WTC11 (cell line): ENCODE measurements at regions not wholly inside any gene's neighbourhood (a gene's known extent, or its start where the extent isn't known, plus 50 kb on each side); places are given as distances from the start of the nearest gene placed in this dataset.

ENCODE experiments used
- ATAC-seq: fragments of 200-7000 bp; cut with Tn5 transposase; 2 replicates; pipeline ENCODE4 v1.10.0; 2021; ENCODE audit warnings: mild to moderate bottlenecking, moderate library complexity
- CTCF ChIA-PET: fragments of 300-600 bp; sonication (Branson Sonifier 250); formaldehyde crosslinking; loops from one replicate; lab custom pipeline; 2021; ENCODE audit warnings: antibody characterized with exemption; lab: Charles Lee
- POLR2A ChIA-PET: fragments of 350-600 bp; sonication (Branson Sonifier 250); formaldehyde crosslinking; loops from one replicate; lab custom pipeline; 2021; ENCODE audit warnings: antibody characterized with exemption; lab: Charles Lee
- DNase-seq: peaks from one replicate; pipeline ENCODE4 v3.0.0; 2021; ENCODE audit warnings: low spot score
- H3K27ac Mint-ChIP-seq: 2 replicates; pipeline ENCODE4 v1.8.0; 2021; ENCODE audit warnings: mixed read lengths
- H3K27me3 Mint-ChIP-seq: 2 replicates; pipeline ENCODE4 v1.8.0; 2021; ENCODE audit warnings: low read depth, mild to moderate bottlenecking, moderate library complexity, mixed read lengths
- H3K36me3 Mint-ChIP-seq: 2 replicates; pipeline ENCODE4 v1.8.0; 2021; ENCODE audit warnings: mixed read lengths
- H3K4me1 Mint-ChIP-seq: 2 replicates; pipeline ENCODE4 v1.8.0; 2022; ENCODE audit warnings: mixed read lengths
- H3K4me3 Mint-ChIP-seq: 2 replicates; pipeline ENCODE4 v1.8.0; 2021; ENCODE audit warnings: mild to moderate bottlenecking, moderate library complexity, mixed read lengths
- H3K9me3 Mint-ChIP-seq: 2 replicates; pipeline ENCODE4 v1.8.0; 2021; ENCODE audit warnings: mixed read lengths
- ATF3 ChIP-seq: sonication (generic); formaldehyde crosslinking; conservative IDR thresholded peaks from 2 replicates; pipeline ENCODE4 v1.8.1; 2022; ENCODE audit warnings: mild to moderate bottlenecking, missing genetic modification reagents
- E2F1 ChIP-seq: sonication (generic); formaldehyde crosslinking; IDR thresholded peaks from 2 replicates; pipeline ENCODE4 v1.8.0; 2022; ENCODE audit warnings: mild to moderate bottlenecking, missing genetic modification reagents
- FOXP1 ChIP-seq: sonication (generic); formaldehyde crosslinking; IDR thresholded peaks from 2 replicates; pipeline ENCODE4 v1.8.0; 2022; ENCODE audit warnings: missing genetic modification reagents, mild to moderate bottlenecking, moderate library complexity, borderline replicate concordance
- FOXP4 ChIP-seq: sonication (generic); formaldehyde crosslinking; IDR thresholded peaks from 2 replicates; pipeline ENCODE4 v1.8.0; 2022; ENCODE audit warnings: mild to moderate bottlenecking, missing genetic modification reagents
- GRHL2 ChIP-seq: fragments of 250-450 bp; sonication (Bioruptor Pico); IDR thresholded peaks from 2 replicates; pipeline ENCODE4 v1.8.0; 2022; ENCODE audit warnings: mild to moderate bottlenecking, moderate library complexity; ENCODE audit not compliant: insufficient replicate concordance, severe bottlenecking
- GTF2I ChIP-seq: fragments of 250-450 bp; sonication (Bioruptor Pico); conservative IDR thresholded peaks from 2 replicates; pipeline ENCODE4 v1.4.0; 2021; ENCODE audit warnings: mild to moderate bottlenecking
- MXD4 ChIP-seq: fragments of 250-450 bp; sonication (Bioruptor Pico); IDR thresholded peaks from 2 replicates; pipeline ENCODE4 v1.8.0; 2021; ENCODE audit warnings: mild to moderate bottlenecking, moderate library complexity, borderline replicate concordance
- NR1H2 ChIP-seq: sonication (generic); formaldehyde crosslinking; IDR thresholded peaks from 2 replicates; pipeline ENCODE4 v1.9.0; 2021; ENCODE audit warnings: mild to moderate bottlenecking, moderate library complexity, missing genetic modification reagents
- NR3C1 ChIP-seq: sonication (generic); formaldehyde crosslinking; conservative IDR thresholded peaks from 2 replicates; pipeline ENCODE4 v1.8.1; 2023; ENCODE audit warnings: low read depth, mild to moderate bottlenecking, missing genetic modification reagents
- RELA ChIP-seq: sonication (generic); formaldehyde crosslinking; IDR thresholded peaks from 2 replicates; pipeline ENCODE4 v1.8.1; 2022; ENCODE audit warnings: missing genetic modification reagents, mild to moderate bottlenecking, borderline replicate concordance
- RORB ChIP-seq: fragments of 250-450 bp; sonication (Bioruptor Pico); IDR thresholded peaks from 2 replicates; pipeline ENCODE4 v1.9.0; 2021; ENCODE audit warnings: mild to moderate bottlenecking
- TP53 ChIP-seq: sonication (generic); formaldehyde crosslinking; IDR thresholded peaks from 2 replicates; pipeline ENCODE4 v1.8.1; 2023; ENCODE audit warnings: mild to moderate bottlenecking, missing genetic modification reagents
- USF2 ChIP-seq: sonication (generic); formaldehyde crosslinking; IDR thresholded peaks from 2 replicates; pipeline ENCODE4 v1.8.1; 2023; ENCODE audit warnings: mild to moderate bottlenecking, missing genetic modification reagents, moderate library complexity
- ZMAT4 ChIP-seq: fragments of 250-450 bp; sonication (Bioruptor Pico); IDR thresholded peaks from 2 replicates; pipeline ENCODE4 v1.9.0; 2021; ENCODE audit warnings: mild to moderate bottlenecking
- ZNF121 ChIP-seq: sonication (generic); formaldehyde crosslinking; IDR thresholded peaks from 2 replicates; pipeline ENCODE4 v1.8.0; 2023; ENCODE audit warnings: missing genetic modification reagents
- ZNF232 ChIP-seq: sonication (generic); formaldehyde crosslinking; IDR thresholded peaks from 2 replicates; pipeline ENCODE4 v1.8.0; 2022; ENCODE audit warnings: mild to moderate bottlenecking, missing genetic modification reagents
- ZNF416 ChIP-seq: fragments of 250-450 bp; sonication (Bioruptor Pico); IDR thresholded peaks from 2 replicates; pipeline ENCODE4 v1.9.0; 2021; ENCODE audit warnings: mild to moderate bottlenecking, inconsistent platforms
- ZNF425 ChIP-seq: fragments of 250-450 bp; sonication (Bioruptor Pico); conservative IDR thresholded peaks from 2 replicates; pipeline ENCODE4 v1.9.0; 2021; ENCODE audit warnings: mild to moderate bottlenecking
- ZNF512 ChIP-seq: sonication (generic); formaldehyde crosslinking; IDR thresholded peaks from 2 replicates; pipeline ENCODE4 v1.8.1; 2022; ENCODE audit warnings: missing genetic modification reagents, borderline replicate concordance

GRCh38 chr12:91467686-91468085, 285.1 kb upstream of the DCN start:
- no peak overlapping the region for H3K4me3 Mint-ChIP-seq
- no peak overlapping the region for H3K27ac Mint-ChIP-seq
- ATAC-seq (no peak), DNase-seq (no peak)
- no peaks in the 10 kb centered on the region for H3K27me3 Mint-ChIP-seq
- POLR2A ChIA-PET, result no interaction called here
- no peaks in the 10 kb centered on the region for H3K9me3 Mint-ChIP-seq
- TF ChIP-seq RELA (CRISPR knock-in tag) (no peak), RORB (CRISPR knock-in tag) (no peak), USF2 (CRISPR knock-in tag) (no peak), NR1H2 (CRISPR knock-in tag) (no peak), ATF3 (CRISPR knock-in tag) (no peak), ZNF425 (CRISPR knock-in tag) (no peak), TP53 (CRISPR knock-in tag) (no peak), ZNF232 (CRISPR knock-in tag) (no peak), ZNF416 (no peak), ZNF121 (CRISPR knock-in tag) (no peak), GRHL2 (CRISPR knock-in tag) (no peak), FOXP1 (CRISPR knock-in tag) (no peak), NR3C1 (CRISPR knock-in tag) (no peak), GTF2I (CRISPR knock-in tag) (no peak), E2F1 (CRISPR knock-in tag) (no peak), ZNF512 (no peak), FOXP4 (CRISPR knock-in tag) (no peak), ZMAT4 (CRISPR knock-in tag) (no peak), MXD4 (CRISPR knock-in tag) (no peak)
- TF ChIP-seq, all 79 proteins: peak for 0
- CTCF ChIA-PET, result no interaction called here
- no peaks in the 10 kb centered on the region for H3K36me3 Mint-ChIP-seq
- H3K4me1 Mint-ChIP-seq, result no peaks in the 10 kb centered on the region
